ENCODE measurements at regions not wholly inside any gene's neighbourhood (a gene's known extent, or its start where the extent isn't known, plus 50 kb on each side); places are given as distances from the start of the nearest gene placed in this dataset.

- H3K4me1 ChIP-seq: no peaks in the 10 kb centered on the region
- intact Hi-C loops (cut with DNase I): no loop called here
- 91 to 95% methylated on average over 5 of the region's 5 CpGs for WGBS, 2 donors
- H3K4me3 ChIP-seq (replicated peaks in 1 of 3): no peak overlapping the region
- DNase-seq: no peak
- no peaks in the 10 kb centered on the region for H3K27me3 ChIP-seq
- no peaks in the 10 kb centered on the region for H3K9me3 ChIP-seq
- no peaks in the 10 kb centered on the region for H3K36me3 ChIP-seq
- TF ChIP-seq POLR2A (IDR thresholded peaks at IDR 0.05): no peak
- TF ChIP-seq, protein P1, sequence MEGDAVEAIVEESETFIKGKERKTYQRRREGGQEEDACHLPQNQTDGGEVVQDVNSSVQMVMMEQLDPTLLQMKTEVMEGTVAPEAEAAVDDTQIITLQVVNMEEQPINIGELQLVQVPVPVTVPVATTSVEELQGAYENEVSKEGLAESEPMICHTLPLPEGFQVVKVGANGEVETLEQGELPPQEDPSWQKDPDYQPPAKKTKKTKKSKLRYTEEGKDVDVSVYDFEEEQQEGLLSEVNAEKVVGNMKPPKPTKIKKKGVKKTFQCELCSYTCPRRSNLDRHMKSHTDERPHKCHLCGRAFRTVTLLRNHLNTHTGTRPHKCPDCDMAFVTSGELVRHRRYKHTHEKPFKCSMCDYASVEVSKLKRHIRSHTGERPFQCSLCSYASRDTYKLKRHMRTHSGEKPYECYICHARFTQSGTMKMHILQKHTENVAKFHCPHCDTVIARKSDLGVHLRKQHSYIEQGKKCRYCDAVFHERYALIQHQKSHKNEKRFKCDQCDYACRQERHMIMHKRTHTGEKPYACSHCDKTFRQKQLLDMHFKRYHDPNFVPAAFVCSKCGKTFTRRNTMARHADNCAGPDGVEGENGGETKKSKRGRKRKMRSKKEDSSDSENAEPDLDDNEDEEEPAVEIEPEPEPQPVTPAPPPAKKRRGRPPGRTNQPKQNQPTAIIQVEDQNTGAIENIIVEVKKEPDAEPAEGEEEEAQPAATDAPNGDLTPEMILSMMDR (IDR thresholded peaks at IDR 0.05): no peak
- H3K27ac ChIP-seq: no peak overlapping the region
These were observed 71.1 kb upstream of the SH3PXD2B start for GRCh38 chr5:172525307-172525995.

DNA sequence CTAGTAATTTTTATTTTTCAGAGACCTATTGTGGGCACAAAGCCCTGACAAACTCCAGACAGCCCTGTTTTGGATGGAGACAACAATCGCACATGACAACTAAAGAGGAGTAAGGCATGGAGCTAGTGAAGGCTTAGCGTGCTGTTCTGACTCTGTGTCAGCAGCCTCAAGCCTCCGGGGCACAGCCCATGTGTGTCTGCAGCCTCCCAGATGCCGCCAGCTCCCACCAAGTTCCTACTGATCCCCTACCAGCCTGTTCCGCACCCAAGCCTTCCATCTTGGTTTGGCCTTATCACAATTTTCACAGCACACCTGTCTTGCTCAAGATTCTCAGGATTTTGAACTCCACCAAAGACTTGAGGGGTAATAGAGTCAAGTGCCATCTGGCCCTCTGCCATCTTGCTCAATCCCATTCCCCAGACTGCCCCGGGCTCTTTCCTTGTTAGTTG is 70.3 kb upstream of the SH3PXD2B start:
- H3K4me1 ChIP-seq: no peaks in the 10 kb centered on the region

GRCh38 chr5:172523146-172523745 is 68.9 kb upstream of the SH3PXD2B start:
- Histone ChIP-seq H3K27ac (no peak overlapping the region), H3K9me3 (no peaks in the 10 kb centered on the region), H3K27me3 (no peaks in the 10 kb centered on the region), H3K4me1 (no peaks in the 10 kb centered on the region), H3K36me3 (no peaks in the 10 kb centered on the region), H3K4me3 (replicated peaks in 1 of 3) (no peak overlapping the region)
- DNase-seq: no peak
- 85 to 90% methylated on average over 6 of the region's 6 CpGs for WGBS, 2 donors
- intact Hi-C loops (cut with DNase I): no loop called here
- no peak for TF ChIP-seq POLR2A (IDR thresholded peaks at IDR 0.05)
- TF ChIP-seq, protein P1 (IDR thresholded peaks at IDR 0.05): no peak

More for the DNA sequence above, 70.3 kb upstream of the SH3PXD2B start:
- Histone ChIP-seq H3K36me3 (no peaks in the 10 kb centered on the region), H3K27ac (no peak overlapping the region), H3K9me3 (no peaks in the 10 kb centered on the region), H3K27me3 (no peaks in the 10 kb centered on the region), H3K4me3 (replicated peaks in 1 of 3) (no peak overlapping the region)
- 78 to 83% methylated on average over 6 of the region's 6 CpGs for WGBS, 2 donors
- no peak for DNase-seq
- intact Hi-C loops (cut with DNase I): no loop called here
- TF ChIP-seq POLR2A (IDR thresholded peaks at IDR 0.05): no peak
- TF ChIP-seq, protein P1 (IDR thresholded peaks at IDR 0.05): no peak

- H3K4me1 ChIP-seq: no peaks in the 10 kb centered on the region
- H3K36me3 ChIP-seq: no peaks in the 10 kb centered on the region
- intact Hi-C loops (cut with DNase I): no loop called here
- no peak overlapping the region for H3K4me3 ChIP-seq (replicated peaks in 1 of 3)
- H3K27me3 ChIP-seq: no peaks in the 10 kb centered on the region
- H3K9me3 ChIP-seq: no peaks in the 10 kb centered on the region
- 84 to 86% methylated on average over 3 of the region's 3 CpGs for whole genome bisulfite sequencing, 2 donors
- H3K27ac ChIP-seq: no peak overlapping the region
- DNase-seq: no peak
- TF ChIP-seq, protein P1 (IDR thresholded peaks at IDR 0.05): no peak
- TF ChIP-seq POLR2A (IDR thresholded peaks at IDR 0.05): no peak
These were observed 67.1 kb upstream of the SH3PXD2B start for GRCh38 chr5:172521338-172521932.

GRCh38 chr5:172511952-172512351 is 57.6 kb upstream of the SH3PXD2B start:
- intact Hi-C loops (cut with DNase I): no loop called here
- Histone ChIP-seq H3K36me3 (no peaks in the 10 kb centered on the region), H3K4me3 (replicated peaks in 1 of 3) (no peak overlapping the region), H3K27me3 (no peaks in the 10 kb centered on the region), H3K27ac (no peak overlapping the region), H3K4me1 (no peaks in the 10 kb centered on the region), H3K9me3 (no peaks in the 10 kb centered on the region)
- no peak for DNase-seq
- TF ChIP-seq POLR2A (IDR thresholded peaks at IDR 0.05): no peak
